MCF 10A (cell line): ENCODE measurements at regions not wholly inside any gene's neighbourhood (a gene's known extent, or its start where the extent isn't known, plus 50 kb on each side); places are given as distances from the start of the nearest gene placed in this dataset.

ENCODE experiments used
- BruUV-seq: library from RNA; stranded (reverse); fragments of 400-500 nt; replicated peaks from 2 replicates; lab custom pipeline; 2021; lab: Mats Ljungman, UMichigan
- CTCF ChIA-PET: fragments of 300-600 bp; sonication (Branson Sonifier 250); formaldehyde crosslinking; extraction: SDS; loops from one replicate; lab custom pipeline; 2021; ENCODE audit warnings: antibody characterized with exemption, inconsistent platforms; lab: Yijun Ruan, JAX
- POLR2A ChIA-PET: fragments of 300-600, 350-650 bp; sonication (Branson Sonifier 250); formaldehyde crosslinking; extraction: SDS; loops from one replicate; lab custom pipeline; 2020; ENCODE audit warnings: antibody characterized with exemption, inconsistent platforms; lab: Yijun Ruan, JAX
- DNase-seq: peaks from one replicate; pipeline ENCODE4 v3.0.0-alpha.2; 2018; ENCODE audit not compliant: unreplicated experiment
- H3K27ac Mint-ChIP-seq: one replicate; pipeline ENCODE4 v1.8.0; 2022; ENCODE audit warnings: mild to moderate bottlenecking, low read depth, mixed read lengths; ENCODE audit not compliant: unreplicated experiment
- H3K27me3 Mint-ChIP-seq: one replicate; pipeline ENCODE4 v1.8.0; 2022; ENCODE audit warnings: mixed read lengths; ENCODE audit not compliant: insufficient read depth, unreplicated experiment
- H3K36me3 Mint-ChIP-seq: one replicate; pipeline ENCODE4 v1.8.0; 2022; ENCODE audit warnings: mild to moderate bottlenecking, moderate library complexity, mixed read lengths; ENCODE audit not compliant: insufficient read depth, unreplicated experiment
- H3K4me1 Mint-ChIP-seq: one replicate; pipeline ENCODE4 v1.8.0; 2022; ENCODE audit warnings: mixed read lengths; ENCODE audit not compliant: insufficient read depth, unreplicated experiment
- H3K4me3 Mint-ChIP-seq: one replicate; pipeline ENCODE4 v1.8.0; 2022; ENCODE audit warnings: mild to moderate bottlenecking, moderate library complexity, mixed read lengths; ENCODE audit not compliant: unreplicated experiment
- H3K9me3 Mint-ChIP-seq: one replicate; pipeline ENCODE4 v1.8.0; 2022; ENCODE audit warnings: mixed read lengths; ENCODE audit not compliant: unreplicated experiment
- intact Hi-C: fragments of 100-400 bp; cut with micrococcal nuclease; formaldehyde crosslinking; loops from 2 replicates; pipeline ENCODE4 v1.14.1; 2022
- TF ChIP-seq, protein P1 (sequence below): fragments of 200-600 bp; IDR thresholded peaks from one replicate; pipeline ENCODE4 v1.8.0; 2022; ENCODE audit warnings: antibody characterized with exemption, mild to moderate bottlenecking; ENCODE audit not compliant: unreplicated experiment

DNA sequence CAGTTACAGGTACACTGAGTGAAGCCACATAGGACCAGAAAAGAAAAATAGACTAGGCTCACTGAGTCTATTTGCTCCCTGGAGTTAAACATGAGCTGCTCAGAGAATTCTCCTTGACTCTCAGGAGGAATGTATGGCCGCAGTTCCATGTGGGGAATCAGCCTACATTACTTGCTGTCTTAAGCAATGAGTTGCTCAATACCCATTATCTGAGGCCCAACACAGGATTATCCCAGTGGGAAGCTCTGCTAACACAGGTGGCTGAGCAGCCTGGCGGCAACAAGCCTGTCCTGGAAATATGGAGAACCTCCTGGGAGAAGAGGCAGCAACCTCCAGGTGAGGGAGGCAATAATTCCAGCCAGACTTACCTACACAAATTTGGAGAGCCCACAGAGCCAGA, 177.5 kb upstream of the NREP start:
- H3K27me3 Mint-ChIP-seq = no peaks in the 10 kb centered on the region
- TF ChIP-seq, protein P1, sequence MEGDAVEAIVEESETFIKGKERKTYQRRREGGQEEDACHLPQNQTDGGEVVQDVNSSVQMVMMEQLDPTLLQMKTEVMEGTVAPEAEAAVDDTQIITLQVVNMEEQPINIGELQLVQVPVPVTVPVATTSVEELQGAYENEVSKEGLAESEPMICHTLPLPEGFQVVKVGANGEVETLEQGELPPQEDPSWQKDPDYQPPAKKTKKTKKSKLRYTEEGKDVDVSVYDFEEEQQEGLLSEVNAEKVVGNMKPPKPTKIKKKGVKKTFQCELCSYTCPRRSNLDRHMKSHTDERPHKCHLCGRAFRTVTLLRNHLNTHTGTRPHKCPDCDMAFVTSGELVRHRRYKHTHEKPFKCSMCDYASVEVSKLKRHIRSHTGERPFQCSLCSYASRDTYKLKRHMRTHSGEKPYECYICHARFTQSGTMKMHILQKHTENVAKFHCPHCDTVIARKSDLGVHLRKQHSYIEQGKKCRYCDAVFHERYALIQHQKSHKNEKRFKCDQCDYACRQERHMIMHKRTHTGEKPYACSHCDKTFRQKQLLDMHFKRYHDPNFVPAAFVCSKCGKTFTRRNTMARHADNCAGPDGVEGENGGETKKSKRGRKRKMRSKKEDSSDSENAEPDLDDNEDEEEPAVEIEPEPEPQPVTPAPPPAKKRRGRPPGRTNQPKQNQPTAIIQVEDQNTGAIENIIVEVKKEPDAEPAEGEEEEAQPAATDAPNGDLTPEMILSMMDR = no peak
- peaks cover 7% of the 10 kb centered on the region for H3K9me3 Mint-ChIP-seq
- CTCF ChIA-PET = interaction anchor here (0.6 kb wide), 1 partner anchor 793 kb away, joined by 3 read pairs; no protein-coding TSS in a partner anchor
- peaks cover 32% of the 10 kb centered on the region for H3K4me1 Mint-ChIP-seq
- H3K27ac Mint-ChIP-seq = no peak overlapping the region
- H3K36me3 Mint-ChIP-seq = no peaks in the 10 kb centered on the region
- peak; percentile 41 for DNase-seq
- BruUV-seq = no TSS peak
- POLR2A ChIA-PET = no interaction called here
- intact Hi-C loops = loop anchor here (5.0 kb wide), 1 partner anchor 382 kb away; no protein-coding TSS in a partner anchor
- no peak overlapping the region for H3K4me3 Mint-ChIP-seq

DNA sequence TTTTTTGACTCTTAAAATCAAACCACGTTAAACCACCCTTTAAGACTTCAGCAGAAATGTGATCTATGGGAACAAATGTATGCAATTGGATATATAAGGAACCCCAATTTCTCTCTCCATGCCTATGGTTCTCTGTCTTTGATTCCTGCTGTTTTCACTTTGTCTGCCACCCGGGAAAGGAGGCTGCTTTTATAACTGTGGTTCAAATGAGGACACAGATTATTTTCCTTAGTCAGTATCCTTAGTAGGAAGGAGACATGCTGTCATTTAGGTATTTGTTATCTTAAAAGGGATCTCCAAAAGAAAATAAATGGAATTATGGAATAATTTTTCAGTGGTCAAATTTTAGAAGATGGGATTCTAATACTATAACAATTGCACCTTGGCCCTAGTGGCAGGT, 176.1 kb upstream of the NREP start:
- Mint-ChIP-seq H3K4me1 (peaks cover 36% of the 10 kb centered on the region), H3K27me3 (no peaks in the 10 kb centered on the region), H3K9me3 (peaks cover 7% of the 10 kb centered on the region), H3K4me3 (no peak overlapping the region), H3K36me3 (no peaks in the 10 kb centered on the region), H3K27ac (no peak overlapping the region)
- intact Hi-C loops = loop anchor here (5.0 kb wide), 1 partner anchor 381 kb away; no protein-coding TSS in a partner anchor
- BruUV-seq = no TSS peak
- POLR2A ChIA-PET = interaction anchor here (0.6 to 1.0 kb wide), 2 partner anchors 29 to 240 kb away, joined by 4 read pairs; no protein-coding TSS in a partner anchor
- DNase-seq = no peak
- TF ChIP-seq, protein P1 = no peak
- CTCF ChIA-PET = interaction anchor here (0.6 kb wide), 1 partner anchor 76 kb away, joined by 3 read pairs; no protein-coding TSS in a partner anchor

DNA sequence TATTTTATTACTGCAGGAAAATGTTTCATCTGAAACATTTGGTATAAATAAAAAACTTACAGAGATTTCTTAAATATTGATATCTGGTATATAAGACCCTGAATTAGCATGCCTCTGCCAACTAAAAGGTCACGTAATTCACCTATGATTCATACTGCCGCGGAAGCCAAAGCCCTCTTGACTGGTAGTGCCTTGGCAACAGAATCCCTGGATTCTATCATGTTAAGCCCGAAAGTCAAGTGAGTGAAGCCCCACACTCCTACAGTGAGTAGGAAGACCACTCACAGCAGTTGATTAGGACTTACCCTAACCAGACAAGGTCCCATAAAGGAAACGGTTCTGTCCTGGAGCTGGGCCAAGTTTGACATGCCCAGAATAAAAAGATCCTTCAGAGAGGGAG, 175.6 kb upstream of the NREP start:
- BruUV-seq = no TSS peak
- POLR2A ChIA-PET = no interaction called here
- H3K9me3 Mint-ChIP-seq = peaks cover 7% of the 10 kb centered on the region
- intact Hi-C loops = loop anchor here (5.0 kb wide), 1 partner anchor 380 kb away; no protein-coding TSS in a partner anchor
- H3K27ac Mint-ChIP-seq = no peak overlapping the region
- no peaks in the 10 kb centered on the region for H3K27me3 Mint-ChIP-seq
- peak; percentile 75 for DNase-seq
- TF ChIP-seq, protein P1 = no peak
- peaks cover 36% of the 10 kb centered on the region for H3K4me1 Mint-ChIP-seq
- CTCF ChIA-PET = interaction anchor here (0.6 kb wide), 1 partner anchor 75 kb away, joined by 3 read pairs; no protein-coding TSS in a partner anchor
- H3K4me3 Mint-ChIP-seq = no peak overlapping the region
- H3K36me3 Mint-ChIP-seq = no peaks in the 10 kb centered on the region

DNA sequence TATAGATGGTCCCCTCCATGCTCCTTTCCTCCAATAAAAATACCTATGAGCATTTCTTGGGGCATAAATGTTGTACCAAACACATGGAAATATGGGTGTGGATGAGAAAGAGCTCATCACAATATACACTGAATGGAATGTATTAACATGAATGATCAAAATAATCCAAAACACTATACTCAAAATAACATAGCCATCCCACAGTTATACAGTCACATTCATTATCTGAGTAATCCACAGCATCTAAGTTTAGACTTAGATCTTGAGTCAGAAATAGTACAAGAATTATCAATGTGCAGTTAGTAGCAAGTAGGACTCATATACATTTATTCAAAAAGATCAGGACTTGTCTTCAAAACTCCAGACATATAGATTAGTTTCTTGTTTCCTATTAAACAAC, 175.2 kb upstream of the NREP start:
- Mint-ChIP-seq H3K27ac (no peak overlapping the region), H3K4me3 (no peak overlapping the region), H3K27me3 (no peaks in the 10 kb centered on the region), H3K4me1 (peaks cover 36% of the 10 kb centered on the region), H3K9me3 (peaks cover 7% of the 10 kb centered on the region), H3K36me3 (no peaks in the 10 kb centered on the region)
- DNase-seq = no peak
- no TSS peak for BruUV-seq
- ChIA-PET CTCF (no interaction called here), POLR2A (no interaction called here)
- intact Hi-C loops = loop anchor here (5.0 kb wide), 1 partner anchor 380 kb away; no protein-coding TSS in a partner anchor
- TF ChIP-seq, protein P1 = no peak
